Heart right ventricle (tissue), 16 donors: ENCODE measurements at regions not wholly inside any gene's neighbourhood (a gene's known extent, or its start where the extent isn't known, plus 50 kb on each side); places are given as distances from the start of the nearest gene placed in this dataset.

Experiments used
- ATAC-seq, 8 donors: fragments of 200-7000 bp; cut with Tn5 transposase; one replicate each; pipeline ENCODE4 v1.9.1; 2020; ENCODE audit warnings: mild to moderate bottlenecking in 8 of 8, moderate library complexity in 8 of 8, moderate number of reproducible peaks in 1 of 8
- DNase-seq, 2 donors: peaks; one replicate each; pipeline ENCODE4 v3.0.0-alpha.2; 2020
- H3K27ac ChIP-seq, 10 donors: fragments of 200-600 bp; sonication (generic) in 2 of 10; one replicate each; pipeline versions ENCODE4 v1.5.0 to v1.8.0; 2020 to 2022; ENCODE audit warnings: mild to moderate bottlenecking in 3 of 10
- H3K27me3 ChIP-seq, 7 donors: fragments of 200-600 bp; one replicate each; pipeline ENCODE4 v1.8.0; 2021 to 2022; ENCODE audit warnings: mild to moderate bottlenecking in 2 of 7
- H3K36me3 ChIP-seq, 9 donors: fragments of 200-600 bp; sonication (generic) in 1 of 9; one replicate each; pipeline versions ENCODE4 v1.5.0 to v1.8.0; 2020 to 2022; ENCODE audit warnings: mild to moderate bottlenecking in 2 of 9
- H3K4me1 ChIP-seq, 9 donors: fragments of 200-600 bp; sonication (generic) in 1 of 9; one replicate each; pipeline versions ENCODE4 v1.5.0 to v1.8.0; 2020 to 2022; ENCODE audit warnings: mild to moderate bottlenecking in 4 of 9
- H3K4me3 ChIP-seq, 10 donors: fragments of 200-600 bp; sonication (generic) in 2 of 10; one replicate each; pipeline versions ENCODE4 v1.5.0 to v1.8.0; 2020 to 2022; ENCODE audit warnings: mild to moderate bottlenecking in 7 of 10, moderate library complexity in 2 of 10
- H3K9me3 ChIP-seq, 11 donors: fragments of 200-600 bp in 10 of 11; sonication (generic) in 2 of 11; one replicate each; pipeline versions ENCODE4 v1.5.0 to v1.8.0; 2013 to 2022; ENCODE audit warnings: mild to moderate bottlenecking in 2 of 11, control low read depth in 1 of 11, moderate library complexity in 1 of 11
- CTCF ChIP-seq, 9 donors: fragments of 200-600 bp; sonication (generic) in 2 of 9; IDR thresholded peaks; one replicate each; pipeline versions ENCODE4 v1.5.0 to v1.8.0; 2021 to 2022; ENCODE audit warnings: antibody characterized with exemption in 9 of 9, mild to moderate bottlenecking in 5 of 9, moderate library complexity in 1 of 9
- WGBS, 2 donors: extraction: QIAGEN DNeasy Blood & Tissue Kit; methylation state at CpG; one replicate each; pipeline ENCODE4 v1.1.7; 2013; ENCODE audit warnings: inconsistent platforms in 1 of 2; 5-methylcytosine and 5-hydroxymethylcytosine counted together
- intact Hi-C, 10 donors: fragments of 100-400 bp; cut with DNase I; formaldehyde crosslinking; loops; one replicate each; pipeline versions ENCODE4 v1.11.1 to v1.14.2; 2022
- donor health status: Arrhythmogenic right ventricular cardiomyopathy.
- donor health status: ischemic (EF 13 %, LVEDD 7.1; RV severe dilation, severe dysfunction).
- donor health status: healthy with polysubstance abuse.
- donor health status: DM: no; HTN: yes; CAD: no.
- donor health status: DM: no; HTN: no; CAD: no.
- donor health status: ischemic (EF 25% LVEDD 6.9; RV normal size, moderate dysfunction).
- donor health status: ischemic (EF 25% LVEDD 5.7; RV mildly dilated, moderate dysfunction).
- donor health status: healthy.
- donor health status: DM: yes; HTN: yes; CAD: no.
- donor health status: Ischemic cardiomyopathy.
- donor health status: ischemic (EF 35%, LVEDD 5.7; RV mildly dilated, moderate dysfunction).
- donor health status: nonischemic (EF 11% LVEDD 7.7; RV severe dilation, severe dysfunction).
- donor health status: DM: yes; HTN: yes; CAD: no.
- donor health status: PGD.
- donor health status: ischemic (EF 29% LVEDD 5.4; RV normal size, mild dysfunction).
- donor health status: nonischemic (EF 23%, LVEDD 6.1; RV moderate dilation, normal function).

GRCh38 chr10:65340340-65340739, 1585.5 kb upstream of the LRRTM3 start:
- peaks cover 0 to 29% (median 19%) of the 10 kb centered on the region in 9 donors for H3K4me1 ChIP-seq
- ATAC-seq (no peak), DNase-seq (no peak)
- 73 to 81% methylated on average over 1 of the region's 1 CpG for WGBS, 2 donors
- TF ChIP-seq CTCF (IDR thresholded peaks at IDR 0.05) = no peak
- intact Hi-C loops = loop anchor here in 1 of 10 donors (10.0 kb wide), 1 partner anchor 224 kb away; no protein-coding TSS in a partner anchor
- H3K27me3 ChIP-seq = no peaks in the 10 kb centered on the region
- peak overlapping the region in 4 of 10 donors; percentile 51 to 68 (median 58) for H3K27ac ChIP-seq
- no peaks in the 10 kb centered on the region for H3K36me3 ChIP-seq
- H3K4me3 ChIP-seq = no peak overlapping the region
- H3K9me3 ChIP-seq = no peaks in the 10 kb centered on the region

- 35 to 46% methylated on average over 4 of the region's 4 CpGs for WGBS, 2 donors
- peak; percentile 78 to 97 (median 87) for ATAC-seq
These were observed 1584.4 kb upstream of the LRRTM3 start for GRCh38 chr10:65341323-65341925.

GRCh38 chr10:65342245-65342644, 1583.6 kb upstream of the LRRTM3 start:
- intact Hi-C loops = loop anchor here in 1 of 10 donors (10.0 kb wide), 1 partner anchor 223 kb away; no protein-coding TSS in a partner anchor

More at GRCh38 chr10:65341323-65341925, 1584.4 kb upstream of the LRRTM3 start:
- DNase-seq = peak in 1 of 2 donors; percentile 69
- no peak for TF ChIP-seq CTCF (IDR thresholded peaks at IDR 0.05)
- H3K36me3 ChIP-seq = no peaks in the 10 kb centered on the region
- no peaks in the 10 kb centered on the region for H3K9me3 ChIP-seq
- intact Hi-C loops = loop anchor here in 1 of 10 donors (10.0 kb wide), 1 partner anchor 223 kb away; no protein-coding TSS in a partner anchor
- H3K4me3 ChIP-seq = no peak overlapping the region
- H3K27ac ChIP-seq = peak overlapping the region in 8 of 10 donors; percentile 12 to 68 (median 46)
- peaks cover 0 to 34% (median 22%) of the 10 kb centered on the region in 9 donors for H3K4me1 ChIP-seq
- no peaks in the 10 kb centered on the region for H3K27me3 ChIP-seq

GRCh38 chr10:65346466-65346865, 1579.4 kb upstream of the LRRTM3 start:
- Histone ChIP-seq H3K4me3 (no peak overlapping the region), H3K4me1 (peaks cover 0 to 20% (median 8%) of the 10 kb centered on the region in 9 donors), H3K9me3 (no peaks in the 10 kb centered on the region), H3K27ac (no peak overlapping the region), H3K27me3 (no peaks in the 10 kb centered on the region), H3K36me3 (no peaks in the 10 kb centered on the region)
- ATAC-seq = no peak
- intact Hi-C loops = loop anchor here in 1 of 10 donors (10.0 kb wide), 1 partner anchor 218 kb away; no protein-coding TSS in a partner anchor
- TF ChIP-seq CTCF (IDR thresholded peaks at IDR 0.05) = no peak
- 53 to 57% methylated on average over 3 of the region's 3 CpGs for WGBS, 2 donors
- DNase-seq = no peak

More at GRCh38 chr10:65342245-65342644, 1583.6 kb upstream of the LRRTM3 start:
- no peak for DNase-seq
- Histone ChIP-seq H3K36me3 (no peaks in the 10 kb centered on the region), H3K9me3 (no peaks in the 10 kb centered on the region), H3K27ac (peak overlapping the region in 3 of 10 donors; percentile 25 to 68 (median 56)), H3K4me1 (peaks cover 0 to 34% (median 22%) of the 10 kb centered on the region in 9 donors), H3K4me3 (no peak overlapping the region), H3K27me3 (no peaks in the 10 kb centered on the region)
- WGBS, 2 donors = 64 to 74% methylated on average over 1 of the region's 1 CpG
- no peak for ATAC-seq
- TF ChIP-seq CTCF (IDR thresholded peaks at IDR 0.05) = no peak
